ENCODE measurements at regions not wholly inside any gene's neighbourhood (a gene's known extent, or its start where the extent isn't known, plus 50 kb on each side); places are given as distances from the start of the nearest gene placed in this dataset.

- H3K36me3 Mint-ChIP-seq (ENCODE audit: unreplicated experiment), result no peaks in the 10 kb centered on the region
- no peak overlapping the region for H3K27ac Mint-ChIP-seq (ENCODE audit: unreplicated experiment)
- H3K27me3 Mint-ChIP-seq (ENCODE audit: unreplicated experiment), result no peaks in the 10 kb centered on the region
- no peak overlapping the region for H3K4me3 Mint-ChIP-seq (ENCODE audit: unreplicated experiment)
- no peak for TF ChIP-seq CTCF (IDR thresholded peaks at IDR 0.05; ENCODE audit: partially characterized antibody, unreplicated experiment)
- peaks cover 1% of the 10 kb centered on the region for H3K9me3 Mint-ChIP-seq (ENCODE audit: unreplicated experiment)
- no peaks in the 10 kb centered on the region for H3K4me1 Mint-ChIP-seq (ENCODE audit: low read depth, unreplicated experiment)
- no peak for DNase-seq
Observed at GRCh38 chr18:72122103-72122502, 422.0 kb downstream of the CBLN2 start.

- Mint-ChIP-seq H3K36me3 (ENCODE audit: unreplicated experiment) (no peaks in the 10 kb centered on the region), H3K27me3 (ENCODE audit: unreplicated experiment) (no peaks in the 10 kb centered on the region)
Observed at GRCh38 chr18:72119082-72119481, 425.1 kb downstream of the CBLN2 start.

GRCh38 chr18:72114801-72115594 is 429.1 kb downstream of the CBLN2 start:
- no peaks in the 10 kb centered on the region for H3K4me1 Mint-ChIP-seq (ENCODE audit: low read depth, unreplicated experiment)
- no peaks in the 10 kb centered on the region for H3K36me3 Mint-ChIP-seq (ENCODE audit: unreplicated experiment)
- no peak for DNase-seq
- TF ChIP-seq CTCF (IDR thresholded peaks at IDR 0.05; ENCODE audit: partially characterized antibody, unreplicated experiment), result no peak
- peaks cover 1% of the 10 kb centered on the region for H3K9me3 Mint-ChIP-seq (ENCODE audit: unreplicated experiment)
- H3K4me3 Mint-ChIP-seq (ENCODE audit: unreplicated experiment), result no peak overlapping the region
- no peaks in the 10 kb centered on the region for H3K27me3 Mint-ChIP-seq (ENCODE audit: unreplicated experiment)
- no peak overlapping the region for H3K27ac Mint-ChIP-seq (ENCODE audit: unreplicated experiment)

More at GRCh38 chr18:72119082-72119481, 425.1 kb downstream of the CBLN2 start:
- TF ChIP-seq CTCF (IDR thresholded peaks at IDR 0.05; ENCODE audit: partially characterized antibody, unreplicated experiment), result no peak
- Mint-ChIP-seq H3K9me3 (ENCODE audit: unreplicated experiment) (peaks cover 1% of the 10 kb centered on the region), H3K4me1 (ENCODE audit: low read depth, unreplicated experiment) (no peaks in the 10 kb centered on the region), H3K27ac (ENCODE audit: unreplicated experiment) (no peak overlapping the region), H3K4me3 (ENCODE audit: unreplicated experiment) (no peak overlapping the region)
- no peak for DNase-seq

GRCh38 chr18:72107647-72108383 is 436.3 kb downstream of the CBLN2 start:
- H3K27ac Mint-ChIP-seq (ENCODE audit: unreplicated experiment), result no peak overlapping the region
- no peak overlapping the region for H3K4me3 Mint-ChIP-seq (ENCODE audit: unreplicated experiment)
- H3K4me1 Mint-ChIP-seq (ENCODE audit: low read depth, unreplicated experiment), result no peaks in the 10 kb centered on the region
- no peaks in the 10 kb centered on the region for H3K36me3 Mint-ChIP-seq (ENCODE audit: unreplicated experiment)
- DNase-seq, result no peak
- H3K27me3 Mint-ChIP-seq (ENCODE audit: unreplicated experiment), result no peaks in the 10 kb centered on the region
- TF ChIP-seq CTCF (IDR thresholded peaks at IDR 0.05; ENCODE audit: partially characterized antibody, unreplicated experiment), result no peak
- no peaks in the 10 kb centered on the region for H3K9me3 Mint-ChIP-seq (ENCODE audit: unreplicated experiment)

- Mint-ChIP-seq H3K9me3 (ENCODE audit: unreplicated experiment) (no peaks in the 10 kb centered on the region), H3K36me3 (ENCODE audit: unreplicated experiment) (no peaks in the 10 kb centered on the region), H3K4me1 (ENCODE audit: low read depth, unreplicated experiment) (no peaks in the 10 kb centered on the region), H3K27me3 (ENCODE audit: unreplicated experiment) (no peaks in the 10 kb centered on the region), H3K27ac (ENCODE audit: unreplicated experiment) (no peak overlapping the region), H3K4me3 (ENCODE audit: unreplicated experiment) (no peak overlapping the region)
- no peak for TF ChIP-seq CTCF (IDR thresholded peaks at IDR 0.05; ENCODE audit: partially characterized antibody, unreplicated experiment)
- DNase-seq, result no peak
Observed at GRCh38 chr18:72104851-72105250, 439.3 kb downstream of the CBLN2 start.
